ENCODE measurements at regions not wholly inside any gene's neighbourhood (a gene's known extent, or its start where the extent isn't known, plus 50 kb on each side); places are given as distances from the start of the nearest gene placed in this dataset.

DNA sequence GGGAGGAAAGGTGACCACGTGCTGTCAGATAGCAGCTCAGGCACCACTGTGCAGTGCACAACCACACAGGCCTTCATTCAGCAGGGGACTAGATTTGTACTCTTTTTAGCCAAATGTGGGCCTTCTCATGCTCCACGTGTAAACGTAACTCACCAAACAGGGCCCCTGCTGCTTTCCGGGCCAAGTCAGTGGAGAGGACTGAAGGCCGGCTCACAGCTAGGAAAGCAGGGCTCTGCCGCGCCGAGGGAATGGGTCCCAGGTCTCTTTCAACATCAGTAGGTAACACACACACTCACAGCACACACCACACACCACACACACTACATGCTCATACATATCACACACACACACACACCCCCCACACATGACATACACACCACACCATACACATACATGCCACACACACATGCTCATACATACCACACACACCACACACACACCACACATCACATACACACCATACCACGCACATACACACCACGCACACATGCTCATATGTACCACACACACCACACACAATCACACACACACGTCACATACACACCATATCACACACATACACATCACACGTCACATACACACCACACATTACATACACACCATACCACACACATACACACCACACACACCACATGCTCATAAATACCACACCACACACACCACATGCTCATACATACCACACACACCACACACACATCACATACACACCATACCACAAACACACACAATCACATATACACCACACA is 124.0 kb upstream of the ERG start:
- no peak for TF ChIP-seq POLR2A (IDR thresholded peaks at IDR 0.05)
- TF ChIP-seq, protein P1, sequence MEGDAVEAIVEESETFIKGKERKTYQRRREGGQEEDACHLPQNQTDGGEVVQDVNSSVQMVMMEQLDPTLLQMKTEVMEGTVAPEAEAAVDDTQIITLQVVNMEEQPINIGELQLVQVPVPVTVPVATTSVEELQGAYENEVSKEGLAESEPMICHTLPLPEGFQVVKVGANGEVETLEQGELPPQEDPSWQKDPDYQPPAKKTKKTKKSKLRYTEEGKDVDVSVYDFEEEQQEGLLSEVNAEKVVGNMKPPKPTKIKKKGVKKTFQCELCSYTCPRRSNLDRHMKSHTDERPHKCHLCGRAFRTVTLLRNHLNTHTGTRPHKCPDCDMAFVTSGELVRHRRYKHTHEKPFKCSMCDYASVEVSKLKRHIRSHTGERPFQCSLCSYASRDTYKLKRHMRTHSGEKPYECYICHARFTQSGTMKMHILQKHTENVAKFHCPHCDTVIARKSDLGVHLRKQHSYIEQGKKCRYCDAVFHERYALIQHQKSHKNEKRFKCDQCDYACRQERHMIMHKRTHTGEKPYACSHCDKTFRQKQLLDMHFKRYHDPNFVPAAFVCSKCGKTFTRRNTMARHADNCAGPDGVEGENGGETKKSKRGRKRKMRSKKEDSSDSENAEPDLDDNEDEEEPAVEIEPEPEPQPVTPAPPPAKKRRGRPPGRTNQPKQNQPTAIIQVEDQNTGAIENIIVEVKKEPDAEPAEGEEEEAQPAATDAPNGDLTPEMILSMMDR (IDR thresholded peaks at IDR 0.05): no peak
